T-cell (primary cell): ENCODE measurements at regions not wholly inside any gene's neighbourhood (a gene's known extent, or its start where the extent isn't known, plus 50 kb on each side); places are given as distances from the start of the nearest gene placed in this dataset.

ENCODE experiments used
- ATAC-seq, 4 experiments: fragments of 200-7000 bp in 3 of 4; fragments of 150-1000 bp in 1 of 4; cut with Tn5 transposase; replicated peaks in 1 of 4; 1 replicate in 3 of 4; 2 replicates in 1 of 4; pipeline ENCODE4 v1.10.0; 2021; ENCODE audit warnings: moderate library complexity in 3 of 4, mild to moderate bottlenecking in 2 of 4, moderate number of reproducible peaks in 1 of 4
- CTCF ChIA-PET, 2 donors: fragments of 300-600 bp; sonication (Branson Sonifier 250); formaldehyde crosslinking; loops; one replicate each; lab custom pipeline; 2022; ENCODE audit warnings: antibody characterized with exemption in 2 of 2; lab: Charles Lee
- POLR2A ChIA-PET, 2 donors: fragments of 300-600 bp; sonication (Branson Sonifier 250); formaldehyde crosslinking; loops; one replicate each; lab custom pipeline; 2022; ENCODE audit warnings: antibody characterized with exemption in 2 of 2; lab: Charles Lee
- DNase-seq, 35 experiments: peaks; one replicate each; pipeline versions ENCODE4 v3.0.0 to v3.0.0-alpha.2; 2013 to 2023
- H3K27ac ChIP-seq: one replicate; pipeline ENCODE4 v1.5.1; 2013; ENCODE audit warnings: low read length
- H3K27me3 ChIP-seq, 2 experiments: replicated peaks in 1 of 2; 1 replicate in 1 of 2; 2 replicates in 1 of 2; pipeline versions ENCODE4 v1.6.1 to v1.7.0; 2013; ENCODE audit warnings: low read length in 1 of 2, mixed read lengths in 1 of 2; ENCODE audit not compliant: control insufficient read depth in 2 of 2, insufficient read depth in 2 of 2; ENCODE audit errors: extremely low read depth in 1 of 2
- H3K36me3 ChIP-seq, 2 donors: 1 replicate in 1 of 2; 2 replicates in 1 of 2; pipeline versions ENCODE4 v1.6.1 to v1.7.0; 2013; ENCODE audit warnings: low read length in 1 of 2; ENCODE audit not compliant: control insufficient read depth in 2 of 2, insufficient read depth in 1 of 2; ENCODE audit errors: extremely low read depth in 1 of 2
- H3K4me1 ChIP-seq, 2 experiments: 1 replicate in 1 of 2; 2 replicates in 1 of 2; pipeline versions ENCODE4 v1.6.1 to v1.7.0; 2013; ENCODE audit warnings: low read length in 2 of 2, mixed read lengths in 1 of 2; ENCODE audit not compliant: insufficient read depth in 2 of 2, control insufficient read depth in 1 of 2; ENCODE audit errors: extremely low read depth in 1 of 2
- H3K4me3 ChIP-seq, 2 donors: 1 replicate in 1 of 2; 2 replicates in 1 of 2; pipeline versions ENCODE4 v1.5.1 to v1.7.0; 2013; ENCODE audit warnings: mild to moderate bottlenecking in 2 of 2, low read length in 1 of 2, moderate library complexity in 1 of 2; ENCODE audit not compliant: control insufficient read depth in 1 of 2; ENCODE audit errors: extremely low read depth in 1 of 2
- H3K9me3 ChIP-seq: 2 replicates; pipeline ENCODE4 v1.7.0; 2013
- H3K27ac Mint-ChIP-seq, 2 donors: one replicate each; pipeline ENCODE4 v1.8.0; 2020 to 2021; ENCODE audit warnings: mild to moderate bottlenecking in 2 of 2, mixed read lengths in 2 of 2
- H3K27me3 Mint-ChIP-seq, 2 donors: one replicate each; pipeline ENCODE4 v1.8.0; 2021 to 2022; ENCODE audit warnings: mixed read lengths in 2 of 2
- H3K36me3 Mint-ChIP-seq: one replicate; pipeline ENCODE4 v1.8.0; 2021; ENCODE audit warnings: mixed read lengths
- H3K4me1 Mint-ChIP-seq, 3 donors: one replicate each; pipeline ENCODE4 v1.8.0; 2020 to 2022; ENCODE audit warnings: mixed read lengths in 3 of 3, mild to moderate bottlenecking in 1 of 3
- H3K4me3 Mint-ChIP-seq, 3 donors: one replicate each; pipeline ENCODE4 v1.8.0; 2020 to 2022; ENCODE audit warnings: mild to moderate bottlenecking in 3 of 3, mixed read lengths in 3 of 3, moderate library complexity in 3 of 3
- H3K9me3 Mint-ChIP-seq, 3 donors: one replicate each; pipeline ENCODE4 v1.8.0; 2020 to 2022; ENCODE audit warnings: mixed read lengths in 3 of 3
- WGBS: methylation state at CpG from one replicate; pipeline ENCODE4 v1.1.5; 2013; ENCODE audit warnings: missing lambda C conversion rate; ENCODE audit not compliant: insufficient coverage; 5-methylcytosine and 5-hydroxymethylcytosine counted together

DNA sequence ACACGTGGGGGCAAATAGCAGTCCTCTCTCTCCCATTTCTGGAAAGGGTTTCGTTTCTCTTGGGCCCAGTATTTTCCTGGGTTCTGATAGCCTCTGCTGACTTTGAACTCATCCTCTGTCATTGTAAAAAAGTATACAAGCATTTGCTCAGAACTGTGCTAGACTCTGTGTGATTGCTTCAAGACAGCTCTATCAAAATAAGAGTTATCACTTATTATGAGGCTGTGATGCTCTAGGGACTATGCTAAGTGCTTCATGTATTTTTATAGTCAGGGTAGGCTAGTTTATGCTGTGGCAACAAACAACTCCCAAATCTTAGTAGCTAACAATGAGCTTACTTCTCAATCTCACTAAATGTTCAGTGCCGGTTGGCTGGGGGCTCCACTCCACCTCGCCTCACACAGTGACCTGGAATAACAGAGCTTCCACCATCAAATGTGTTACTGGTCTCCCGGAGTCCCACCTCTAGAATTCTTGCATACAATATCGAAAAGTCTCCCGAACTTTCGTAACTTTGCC lies 110.8 kb upstream of the CDC42EP3 start:
- 100% methylated on average over 3 of the region's 8 CpGs for WGBS
- H3K27ac Mint-ChIP-seq = no peak overlapping the region
- Histone ChIP-seq H3K4me3 (no peak overlapping the region), H3K4me1 (no peaks in the 10 kb centered on the region), H3K9me3 (no peaks in the 10 kb centered on the region), H3K36me3 (no peaks in the 10 kb centered on the region), H3K27me3 (no peaks in the 10 kb centered on the region), H3K27ac (no peak overlapping the region)
- POLR2A ChIA-PET = interaction anchor here in 1 of 2 donors (0.6 kb wide), 1 partner anchor 116 kb away, joined by 4 read pairs; no protein-coding TSS in a partner anchor
- ATAC-seq = no peak
- no peak overlapping the region for H3K4me3 Mint-ChIP-seq
- no peaks in the 10 kb centered on the region for H3K4me1 Mint-ChIP-seq
- DNase-seq = no peak
- H3K9me3 Mint-ChIP-seq = peaks cover 2 to 3% (median 3%) of the 10 kb centered on the region in 3 donors
- H3K27me3 Mint-ChIP-seq = peaks cover 0 to 2% of the 10 kb centered on the region in 2 donors
- CTCF ChIA-PET = interaction anchor here in 1 of 2 donors (0.6 kb wide), 1 partner anchor 199 kb away, joined by 3 read pairs; no protein-coding TSS in a partner anchor
- peaks cover 3% of the 10 kb centered on the region for H3K36me3 Mint-ChIP-seq

DNA sequence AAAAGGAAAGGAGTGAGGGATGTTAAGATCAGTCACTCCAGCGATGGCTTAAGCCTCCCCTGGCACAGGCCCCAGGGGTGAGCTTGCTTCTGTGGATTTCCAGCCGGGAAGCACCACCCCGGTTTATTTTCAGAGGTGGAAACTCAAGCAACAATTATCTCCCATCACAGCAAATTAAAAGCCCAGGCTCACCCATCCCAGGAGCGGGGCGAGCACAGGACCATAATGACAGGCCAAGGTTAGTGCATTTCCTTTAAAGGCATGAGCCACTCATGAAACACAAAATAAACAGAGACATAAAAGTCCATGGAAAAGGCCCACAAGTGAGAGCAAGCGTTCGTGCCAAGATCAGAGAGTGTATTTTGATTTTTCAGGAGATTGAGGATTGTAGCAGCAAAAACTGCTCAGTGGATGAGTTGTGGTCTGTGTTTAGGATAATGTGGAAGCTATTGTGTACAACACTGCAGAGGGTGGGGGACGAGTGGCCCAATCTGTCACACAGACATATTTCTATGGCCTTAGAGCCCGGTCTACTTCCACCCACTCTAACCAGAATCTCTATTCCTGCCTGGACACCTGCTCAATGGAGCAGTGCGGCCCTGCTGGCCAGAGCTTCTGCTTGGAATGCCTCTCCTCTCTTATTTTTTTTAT lies 111.4 kb upstream of the CDC42EP3 start:
- Mint-ChIP-seq H3K4me3 (no peak overlapping the region), H3K27ac (no peak overlapping the region), H3K4me1 (no peaks in the 10 kb centered on the region), H3K9me3 (peaks cover 7 to 9% (median 7%) of the 10 kb centered on the region in 3 donors), H3K27me3 (peaks cover 0 to 1% of the 10 kb centered on the region in 2 donors), H3K36me3 (peaks cover 7% of the 10 kb centered on the region)
- POLR2A ChIA-PET = no interaction called here
- no peak overlapping the region for H3K4me3 ChIP-seq
- WGBS = 81% methylated on average over 5 of the region's 10 CpGs
- ATAC-seq = no peak
- no peaks in the 10 kb centered on the region for H3K4me1 ChIP-seq
- no peak overlapping the region for H3K27ac ChIP-seq
- DNase-seq = no peak
- H3K36me3 ChIP-seq = no peaks in the 10 kb centered on the region
- no peaks in the 10 kb centered on the region for H3K27me3 ChIP-seq
- CTCF ChIA-PET = interaction anchor here in 1 of 2 donors (0.6 kb wide), 1 partner anchor 198 kb away, joined by 3 read pairs; no protein-coding TSS in a partner anchor
- H3K9me3 ChIP-seq = no peaks in the 10 kb centered on the region

DNA sequence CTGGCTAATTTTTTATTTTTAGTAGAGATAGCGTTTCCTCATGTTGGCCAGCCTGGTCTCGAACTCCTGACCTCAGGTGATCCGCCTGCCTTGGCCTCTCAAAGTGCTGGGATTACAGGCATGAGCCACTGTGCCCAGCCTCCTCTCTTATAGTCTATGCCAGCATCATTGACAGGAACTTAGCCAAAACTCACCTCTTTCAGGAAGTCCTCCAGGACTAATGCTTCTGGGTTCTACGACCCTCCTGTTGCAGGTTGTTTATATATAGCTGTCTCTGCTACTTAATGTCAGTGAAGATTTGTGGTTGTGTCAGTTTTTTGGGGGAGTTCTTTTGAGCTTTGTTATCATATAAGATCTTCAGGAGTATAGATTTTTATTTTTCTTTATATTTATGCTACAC lies 112.1 kb upstream of the CDC42EP3 start:
- H3K27me3 Mint-ChIP-seq = no peaks in the 10 kb centered on the region
- Histone ChIP-seq H3K36me3 (no peaks in the 10 kb centered on the region), H3K4me1 (no peaks in the 10 kb centered on the region), H3K4me3 (no peak overlapping the region), H3K27me3 (no peaks in the 10 kb centered on the region), H3K27ac (no peak overlapping the region), H3K9me3 (no peaks in the 10 kb centered on the region)
- no peaks in the 10 kb centered on the region for H3K4me1 Mint-ChIP-seq
- H3K27ac Mint-ChIP-seq = no peak overlapping the region
- POLR2A ChIA-PET = no interaction called here
- DNase-seq = no peak
- peaks cover 9% of the 10 kb centered on the region for H3K36me3 Mint-ChIP-seq
- no peak overlapping the region for H3K4me3 Mint-ChIP-seq
- no peak for ATAC-seq
- H3K9me3 Mint-ChIP-seq = peaks cover 10 to 16% (median 13%) of the 10 kb centered on the region in 3 donors
- 92% methylated on average over 2 of the region's 4 CpGs for WGBS
- CTCF ChIA-PET = no interaction called here

DNA sequence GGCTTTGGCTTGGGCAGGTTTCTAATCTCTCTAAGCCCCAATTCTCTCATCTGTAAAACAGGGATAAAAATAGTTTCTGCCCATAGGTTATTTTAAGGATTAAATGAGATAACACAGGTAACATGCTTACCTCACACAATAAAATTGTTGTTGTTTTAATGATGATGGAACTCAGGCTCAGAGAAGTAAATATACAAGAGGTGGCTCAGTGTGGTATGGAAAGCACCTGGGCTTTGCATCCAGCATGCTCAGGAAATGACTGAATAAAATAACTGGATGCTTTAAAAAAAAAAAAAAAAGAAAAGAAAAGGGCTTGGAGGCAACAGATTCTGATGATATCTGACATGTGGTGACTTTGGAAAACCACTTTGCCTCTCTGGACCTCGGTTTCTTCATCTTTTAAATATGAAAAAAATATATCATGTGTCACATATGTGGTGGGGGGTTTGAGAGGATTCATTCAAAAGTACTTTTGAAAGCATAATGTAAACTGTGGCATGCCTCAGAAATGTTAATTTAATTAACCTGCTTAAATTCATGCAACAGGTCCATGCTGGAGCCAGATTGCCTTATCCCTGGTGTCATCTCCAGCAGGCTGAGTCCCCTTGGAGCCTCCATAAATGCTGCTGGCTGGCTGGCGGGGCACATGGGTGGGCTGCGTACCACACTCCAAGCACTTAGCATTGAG lies 112.8 kb upstream of the CDC42EP3 start:
- H3K4me3 ChIP-seq = no peak overlapping the region
- ChIA-PET CTCF (interaction anchor here (0.6 to 0.8 kb wide), 2 partner anchors 66 to 282 kb away, joined by 3 to 4 read pairs; no protein-coding TSS in a partner anchor), POLR2A (no interaction called here)
- 100% methylated on average over 1 of the region's 3 CpGs for WGBS
- Mint-ChIP-seq H3K9me3 (peaks cover 12 to 23% (median 19%) of the 10 kb centered on the region in 3 donors), H3K4me1 (no peaks in the 10 kb centered on the region), H3K27me3 (no peaks in the 10 kb centered on the region), H3K4me3 (no peak overlapping the region), H3K27ac (no peak overlapping the region), H3K36me3 (peaks cover 16% of the 10 kb centered on the region)
- H3K27ac ChIP-seq = no peak overlapping the region
- H3K27me3 ChIP-seq = no peaks in the 10 kb centered on the region
- no peaks in the 10 kb centered on the region for H3K9me3 ChIP-seq
- ATAC-seq (no peak), DNase-seq (no peak)
- H3K4me1 ChIP-seq = no peaks in the 10 kb centered on the region
- H3K36me3 ChIP-seq = no peaks in the 10 kb centered on the region

DNA sequence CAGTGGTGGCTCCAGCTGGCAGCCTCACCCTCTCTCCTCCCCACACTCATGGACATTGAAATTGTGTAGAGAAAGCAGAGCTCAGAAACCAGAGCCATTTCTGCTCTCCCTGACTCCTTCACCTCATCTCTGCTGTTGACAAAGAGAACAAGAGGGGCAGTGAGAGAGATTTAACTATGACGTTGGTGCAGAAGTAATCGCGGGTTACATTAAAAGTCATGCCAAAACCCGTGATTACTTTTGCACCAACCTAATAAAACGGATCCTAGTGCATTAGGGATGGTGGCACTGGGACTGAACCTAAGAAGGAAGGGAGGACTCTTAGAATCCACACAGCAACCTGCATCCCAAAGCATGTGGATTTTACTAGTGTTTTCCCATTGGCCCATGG lies 113.3 kb upstream of the CDC42EP3 start:
- Histone ChIP-seq H3K4me3 (no peak overlapping the region), H3K27me3 (no peaks in the 10 kb centered on the region), H3K27ac (no peak overlapping the region), H3K4me1 (no peaks in the 10 kb centered on the region), H3K36me3 (no peaks in the 10 kb centered on the region), H3K9me3 (no peaks in the 10 kb centered on the region)
- no peak overlapping the region for H3K4me3 Mint-ChIP-seq
- POLR2A ChIA-PET = no interaction called here
- no peak for DNase-seq
- no peak for ATAC-seq
- H3K9me3 Mint-ChIP-seq = peaks cover 17 to 28% (median 22%) of the 10 kb centered on the region in 3 donors
- H3K27ac Mint-ChIP-seq = no peak overlapping the region
- peaks cover 16% of the 10 kb centered on the region for H3K36me3 Mint-ChIP-seq
- H3K4me1 Mint-ChIP-seq = no peaks in the 10 kb centered on the region
- CTCF ChIA-PET = interaction anchor here (0.6 to 0.8 kb wide), 2 partner anchors 66 to 282 kb away, joined by 3 to 4 read pairs; no protein-coding TSS in a partner anchor
- H3K27me3 Mint-ChIP-seq = no peaks in the 10 kb centered on the region
- WGBS = no CpG with 5 or more reads among the region's 5 CpGs

DNA sequence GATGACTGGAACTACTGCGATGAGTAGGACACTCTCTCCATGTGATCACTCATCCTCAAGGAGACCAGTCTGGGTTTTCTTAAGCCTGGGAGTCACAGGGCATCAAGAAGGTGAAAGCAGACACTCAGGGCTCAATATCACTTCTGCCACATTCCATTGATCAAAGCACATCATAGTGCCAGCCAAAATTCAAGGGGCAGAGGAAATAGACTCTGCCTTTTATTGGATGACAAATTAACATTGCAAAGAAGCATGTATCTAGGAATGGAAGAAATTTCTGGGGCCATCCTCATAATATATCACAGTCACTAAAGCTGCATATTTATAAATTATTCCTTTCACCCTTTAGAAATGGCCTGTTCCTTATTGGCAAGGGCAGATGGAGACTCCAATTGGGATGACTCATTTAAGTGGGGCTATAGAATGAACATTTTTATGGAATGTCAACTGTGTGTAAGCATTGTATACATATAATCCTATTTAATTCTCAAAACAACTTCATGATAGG lies 114.8 kb upstream of the CDC42EP3 start:
- Mint-ChIP-seq H3K27ac (no peak overlapping the region), H3K4me3 (no peak overlapping the region), H3K4me1 (no peaks in the 10 kb centered on the region), H3K9me3 (peaks cover 21 to 29% (median 22%) of the 10 kb centered on the region in 3 donors), H3K36me3 (peaks cover 16% of the 10 kb centered on the region), H3K27me3 (no peaks in the 10 kb centered on the region)
- Histone ChIP-seq H3K27me3 (no peaks in the 10 kb centered on the region), H3K27ac (no peak overlapping the region), H3K9me3 (no peaks in the 10 kb centered on the region), H3K36me3 (no peaks in the 10 kb centered on the region), H3K4me1 (no peaks in the 10 kb centered on the region), H3K4me3 (no peak overlapping the region)
- ATAC-seq (no peak), DNase-seq (no peak)
- CTCF ChIA-PET = interaction anchor here in 1 of 2 donors (0.6 kb wide), 1 partner anchor 484 kb away, joined by 7 read pairs; no protein-coding TSS in a partner anchor
- POLR2A ChIA-PET = no interaction called here
- whole genome bisulfite sequencing = 100% methylated on average over 1 of the region's 1 CpG
